ENCODE measurements at regions not wholly inside any gene's neighbourhood (a gene's known extent, or its start where the extent isn't known, plus 50 kb on each side); places are given as distances from the start of the nearest gene placed in this dataset.

DNA sequence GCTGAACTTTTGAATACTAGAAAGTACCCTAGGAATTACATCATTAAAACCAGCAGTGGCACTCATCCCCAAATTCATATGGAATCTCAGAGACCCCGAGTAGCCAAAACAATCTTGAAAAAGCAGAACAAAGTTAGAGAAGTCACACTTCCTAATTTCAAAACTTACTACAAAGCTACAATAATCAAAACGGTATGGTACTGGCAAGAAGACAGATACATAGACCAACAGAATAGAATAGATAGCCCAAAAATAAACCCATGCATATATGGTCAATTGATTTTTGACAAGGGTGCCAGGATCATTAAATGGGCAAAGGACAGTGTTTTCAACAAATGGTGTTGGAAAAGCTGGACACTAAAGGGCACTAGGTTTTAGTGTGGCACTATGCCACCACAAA is 176.0 kb upstream of the NDUFV2 start:
- TF ChIP-seq POLR2A (IDR thresholded peaks at IDR 0.05; ENCODE audit: borderline replicate concordance, extremely low read depth, insufficient read depth, insufficient read length): no peak
- TF ChIP-seq, protein P1, sequence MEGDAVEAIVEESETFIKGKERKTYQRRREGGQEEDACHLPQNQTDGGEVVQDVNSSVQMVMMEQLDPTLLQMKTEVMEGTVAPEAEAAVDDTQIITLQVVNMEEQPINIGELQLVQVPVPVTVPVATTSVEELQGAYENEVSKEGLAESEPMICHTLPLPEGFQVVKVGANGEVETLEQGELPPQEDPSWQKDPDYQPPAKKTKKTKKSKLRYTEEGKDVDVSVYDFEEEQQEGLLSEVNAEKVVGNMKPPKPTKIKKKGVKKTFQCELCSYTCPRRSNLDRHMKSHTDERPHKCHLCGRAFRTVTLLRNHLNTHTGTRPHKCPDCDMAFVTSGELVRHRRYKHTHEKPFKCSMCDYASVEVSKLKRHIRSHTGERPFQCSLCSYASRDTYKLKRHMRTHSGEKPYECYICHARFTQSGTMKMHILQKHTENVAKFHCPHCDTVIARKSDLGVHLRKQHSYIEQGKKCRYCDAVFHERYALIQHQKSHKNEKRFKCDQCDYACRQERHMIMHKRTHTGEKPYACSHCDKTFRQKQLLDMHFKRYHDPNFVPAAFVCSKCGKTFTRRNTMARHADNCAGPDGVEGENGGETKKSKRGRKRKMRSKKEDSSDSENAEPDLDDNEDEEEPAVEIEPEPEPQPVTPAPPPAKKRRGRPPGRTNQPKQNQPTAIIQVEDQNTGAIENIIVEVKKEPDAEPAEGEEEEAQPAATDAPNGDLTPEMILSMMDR (IDR thresholded peaks at IDR 0.05 in 2 of 3, conservative IDR thresholded peaks at IDR 0.05 in 1 of 3; ENCODE audit: borderline replicate concordance in 1 of 3, insufficient read depth in 1 of 3, low read depth in 2 of 3, low read length in 2 of 3): no peak
- TF ChIP-seq POLR2AphosphoS5 (IDR thresholded peaks at IDR 0.05; ENCODE audit: low read depth, low read length): no peak

Measured in HCT116 (cell line).